Activated naive CD4-positive, alpha-beta T cell treated with anti-CD3 and anti-CD28 coated beads, Interleukin-2, amount 50 U/mL, for 72 hours (primary cell): ENCODE measurements at regions not wholly inside any gene's neighbourhood (a gene's known extent, or its start where the extent isn't known, plus 50 kb on each side); places are given as distances from the start of the nearest gene placed in this dataset.

Experiments used
- ATAC-seq, 2 donors: fragments of 150-1000 bp; cut with Tn5 transposase; 2 replicates each; pipeline ENCODE4 v1.10.0; 2021; ENCODE audit warnings: mild to moderate bottlenecking in 2 of 2, moderate library complexity in 2 of 2
- DNase-seq, 2 donors: peaks; one replicate each; pipeline ENCODE4 v3.0.0; 2021 to 2022; ENCODE audit warnings: low spot score in 2 of 2
- H3K27ac Mint-ChIP-seq, 2 donors: one replicate each; pipeline ENCODE4 v1.8.0; 2022; ENCODE audit warnings: mild to moderate bottlenecking in 2 of 2, mixed read lengths in 2 of 2
- H3K36me3 Mint-ChIP-seq, 2 donors: one replicate each; pipeline ENCODE4 v1.8.0; 2022; ENCODE audit warnings: mixed read lengths in 2 of 2
- H3K9me3 Mint-ChIP-seq, 2 donors: one replicate each; pipeline ENCODE4 v1.8.0; 2022; ENCODE audit warnings: mixed read lengths in 2 of 2

DNA sequence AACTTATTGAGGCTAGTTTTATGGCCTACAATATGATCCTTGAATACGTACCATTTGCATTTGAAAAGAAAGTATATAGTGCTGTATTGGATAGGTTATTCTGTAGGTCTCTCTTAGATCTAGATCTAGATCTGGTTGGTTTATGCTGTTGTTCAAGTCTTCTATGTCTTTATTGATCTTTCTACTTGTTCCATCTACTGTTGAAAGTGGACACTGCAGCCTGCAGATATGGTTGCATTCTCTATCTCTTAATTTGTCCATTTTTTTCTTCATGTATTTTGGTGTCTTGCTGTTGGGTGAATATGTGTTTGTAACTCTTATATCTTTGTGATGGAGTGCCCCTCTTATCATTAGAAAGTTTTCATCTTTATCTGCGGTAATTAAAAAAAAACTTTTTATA lies 139.4 kb upstream of the PCDH15 start:
- peaks cover 0 to 8% of the 10 kb centered on the region in 2 donors for H3K9me3 Mint-ChIP-seq
- no peak for ATAC-seq
- DNase-seq, result no peak
- no peak overlapping the region for H3K27ac Mint-ChIP-seq
- H3K36me3 Mint-ChIP-seq, result no peaks in the 10 kb centered on the region

DNA sequence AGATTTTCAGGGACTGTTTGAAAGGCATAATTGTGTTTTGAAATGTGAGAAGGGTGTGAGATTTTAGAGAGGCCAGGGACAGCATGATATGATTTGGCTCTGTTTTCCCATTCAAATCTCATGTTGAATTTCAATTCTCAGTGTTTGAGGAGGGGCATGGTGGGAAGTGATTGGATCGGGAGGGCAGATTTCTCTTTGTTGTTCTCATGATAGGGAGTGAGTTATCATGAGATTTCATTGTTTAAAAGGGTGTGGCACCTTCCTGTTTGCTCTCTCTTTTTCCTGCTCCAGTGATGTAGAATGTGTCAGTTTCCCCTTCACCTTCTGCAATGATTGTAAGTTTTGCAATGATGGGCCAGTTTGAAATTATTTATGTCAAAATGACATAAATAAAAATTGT lies 113.0 kb upstream of the PCDH15 start:
- no peak for DNase-seq
- H3K36me3 Mint-ChIP-seq, result peaks cover 0 to 6% of the 10 kb centered on the region in 2 donors
- ATAC-seq, result no peak
- H3K9me3 Mint-ChIP-seq, result peaks cover 17 to 30% of the 10 kb centered on the region in 2 donors
- H3K27ac Mint-ChIP-seq, result no peak overlapping the region

DNA sequence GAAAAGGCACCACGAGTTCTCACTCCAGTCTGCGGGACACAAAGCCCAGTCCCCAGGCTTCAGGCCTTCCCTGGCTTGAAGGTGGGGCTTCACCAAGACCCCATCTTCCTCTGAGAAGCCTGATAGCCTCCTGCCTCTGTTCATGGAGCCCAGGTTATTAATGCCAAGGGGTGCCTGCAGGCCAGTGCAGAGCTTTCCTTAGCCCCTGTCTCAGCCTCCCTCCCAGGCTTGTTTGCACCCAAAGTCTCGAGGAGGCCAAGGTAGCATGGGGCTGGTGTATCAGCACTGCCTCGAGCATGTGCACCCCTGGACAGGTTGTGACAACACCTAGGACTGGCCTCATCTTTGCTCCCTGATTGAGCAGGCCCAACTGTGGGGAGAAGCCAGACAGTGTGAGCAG lies 108.1 kb upstream of the PCDH15 start:
- DNase-seq, result no peak
- peaks cover 0 to 6% of the 10 kb centered on the region in 2 donors for H3K36me3 Mint-ChIP-seq
- no peak for ATAC-seq
- no peak overlapping the region for H3K27ac Mint-ChIP-seq
- peaks cover 12 to 20% of the 10 kb centered on the region in 2 donors for H3K9me3 Mint-ChIP-seq

DNA sequence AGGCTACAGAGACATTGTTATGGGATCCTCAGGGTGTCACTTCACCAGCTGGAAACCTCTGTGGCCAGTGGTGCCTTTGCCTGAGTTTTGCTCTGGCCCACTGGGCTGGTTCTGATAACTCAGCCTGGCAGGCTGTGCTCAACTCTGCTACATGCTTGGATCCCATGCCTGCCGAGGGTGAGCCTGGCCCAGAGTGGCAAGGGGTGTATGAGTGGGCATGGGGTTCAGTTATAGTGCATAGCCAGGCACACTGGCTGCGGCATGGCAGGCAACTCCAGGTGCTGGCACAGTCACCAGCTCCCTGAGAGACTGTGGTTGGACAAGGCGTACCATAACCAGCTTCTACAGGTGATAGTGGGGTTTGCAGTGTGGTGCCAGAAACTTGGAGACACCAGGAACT lies 107.0 kb upstream of the PCDH15 start:
- peaks cover 0 to 6% of the 10 kb centered on the region in 2 donors for H3K36me3 Mint-ChIP-seq
- DNase-seq (no peak), ATAC-seq (no peak)
- H3K27ac Mint-ChIP-seq, result no peak overlapping the region
- peaks cover 11 to 12% of the 10 kb centered on the region in 2 donors for H3K9me3 Mint-ChIP-seq

DNA sequence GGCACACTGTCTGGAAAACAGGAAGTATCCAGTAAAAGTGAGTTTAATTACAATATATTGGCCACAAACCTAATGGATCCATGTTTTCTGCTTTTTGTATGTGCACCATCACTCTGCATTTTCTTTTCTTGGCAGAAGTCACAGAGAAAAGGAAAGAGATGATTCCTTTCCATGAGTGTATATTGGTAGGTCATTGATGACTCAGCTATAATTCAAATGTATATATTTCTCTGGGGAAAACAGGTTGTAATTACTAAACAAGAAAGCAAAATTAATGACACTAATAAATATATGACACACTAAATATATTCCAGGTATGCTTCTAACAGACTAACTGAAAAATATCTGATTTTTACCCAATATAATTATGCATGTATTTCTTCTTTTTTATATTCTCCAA lies 105.9 kb upstream of the PCDH15 start:
- no peak for ATAC-seq
- Mint-ChIP-seq H3K36me3 (no peaks in the 10 kb centered on the region), H3K9me3 (peaks cover 8 to 14% of the 10 kb centered on the region in 2 donors), H3K27ac (no peak overlapping the region)
- no peak for DNase-seq

DNA sequence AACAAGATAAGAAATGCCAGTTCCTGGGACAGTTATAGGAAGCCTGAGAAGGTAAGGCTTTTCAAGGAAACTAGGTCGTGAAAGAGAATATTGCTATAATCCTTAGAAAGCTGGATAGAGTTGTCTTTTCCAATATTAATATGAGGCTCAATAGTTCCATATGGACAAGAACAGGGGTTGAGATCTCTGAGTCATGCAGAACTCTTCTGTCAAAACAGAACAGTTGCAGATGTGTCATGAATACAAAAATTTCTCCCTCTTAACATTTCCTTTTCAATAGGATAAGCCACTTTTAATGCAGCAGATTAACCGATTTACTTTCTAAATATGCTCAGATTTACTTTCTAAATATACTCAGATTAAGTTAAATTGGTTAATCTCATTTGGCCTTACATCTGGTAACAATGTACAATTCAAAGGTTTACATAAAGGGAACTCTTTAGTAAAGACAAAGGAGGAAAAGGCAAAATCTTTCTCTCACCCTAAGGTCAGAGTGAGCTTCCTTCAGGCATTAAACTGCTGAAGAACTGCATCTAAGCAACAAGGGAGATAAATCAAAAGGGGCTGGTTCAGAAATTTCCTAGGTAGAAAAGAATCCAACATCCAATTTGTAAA lies 104.7 kb upstream of the PCDH15 start:
- Mint-ChIP-seq H3K27ac (no peak overlapping the region), H3K9me3 (peaks cover 4 to 10% of the 10 kb centered on the region in 2 donors), H3K36me3 (no peaks in the 10 kb centered on the region)
- DNase-seq (no peak), ATAC-seq (no peak)

DNA sequence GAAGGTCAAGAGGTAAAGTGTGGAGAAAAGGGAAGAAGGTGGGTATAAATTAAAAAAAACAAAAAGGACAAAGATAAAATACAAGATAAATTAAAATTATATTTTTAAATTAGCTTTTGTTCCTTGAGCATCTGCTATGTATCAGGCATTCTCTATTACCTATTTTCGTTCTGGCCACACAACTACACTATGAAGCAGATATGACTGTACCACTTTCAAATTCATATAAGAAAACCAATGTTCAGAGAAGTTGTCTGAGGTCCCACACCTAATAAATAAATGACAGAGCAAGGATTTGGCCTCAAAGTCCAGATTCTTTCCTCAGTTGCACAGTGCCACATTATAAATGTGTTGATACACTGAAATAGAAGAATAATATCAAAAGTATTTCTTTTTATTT lies 103.8 kb upstream of the PCDH15 start:
- DNase-seq (no peak), ATAC-seq (no peak)
- Mint-ChIP-seq H3K27ac (no peak overlapping the region), H3K36me3 (no peaks in the 10 kb centered on the region), H3K9me3 (peaks cover 4 to 10% of the 10 kb centered on the region in 2 donors)

DNA sequence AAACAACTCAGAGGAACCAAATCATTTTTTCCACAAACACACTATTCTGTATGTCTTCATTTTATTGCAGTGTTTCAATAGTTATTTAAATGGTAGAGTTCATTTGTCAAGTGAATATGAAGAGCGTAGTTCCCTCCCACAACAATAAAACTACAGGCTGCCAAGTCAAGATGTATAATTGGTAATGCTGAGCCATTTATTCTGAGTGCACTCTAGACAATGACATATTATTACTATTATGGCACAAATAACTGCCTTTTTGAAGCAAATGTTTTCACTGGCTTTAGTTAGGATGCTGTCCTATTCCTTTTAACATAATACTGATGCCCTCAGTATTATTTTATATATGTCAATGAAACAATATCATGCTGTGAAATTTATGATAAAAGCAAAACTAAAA lies 102.7 kb upstream of the PCDH15 start:
- Mint-ChIP-seq H3K9me3 (peaks cover 4 to 10% of the 10 kb centered on the region in 2 donors), H3K36me3 (no peaks in the 10 kb centered on the region), H3K27ac (no peak overlapping the region)
- no peak for DNase-seq
- no peak for ATAC-seq

DNA sequence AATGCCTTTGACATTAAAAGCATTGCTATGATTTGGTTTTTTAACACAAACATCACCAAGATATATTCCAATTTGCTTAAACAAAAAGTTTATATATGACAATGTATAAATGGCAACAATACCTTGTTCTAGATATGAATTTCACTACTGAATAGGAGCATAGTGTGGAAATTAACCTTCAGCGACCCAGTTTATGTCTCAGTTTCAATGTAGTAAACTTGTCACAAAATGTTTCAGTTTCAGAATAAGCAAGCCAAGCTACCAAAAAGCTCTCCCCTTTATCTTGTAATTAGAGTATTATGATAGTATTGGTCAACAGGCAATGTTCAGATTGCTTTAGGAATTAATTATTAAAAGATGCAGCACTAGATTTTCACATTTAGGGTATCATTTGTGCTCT lies 99.6 kb upstream of the PCDH15 start:
- ATAC-seq (no peak), DNase-seq (no peak)
- H3K36me3 Mint-ChIP-seq, result no peaks in the 10 kb centered on the region
- H3K27ac Mint-ChIP-seq, result no peak overlapping the region
- H3K9me3 Mint-ChIP-seq, result peaks cover 4 to 10% of the 10 kb centered on the region in 2 donors

DNA sequence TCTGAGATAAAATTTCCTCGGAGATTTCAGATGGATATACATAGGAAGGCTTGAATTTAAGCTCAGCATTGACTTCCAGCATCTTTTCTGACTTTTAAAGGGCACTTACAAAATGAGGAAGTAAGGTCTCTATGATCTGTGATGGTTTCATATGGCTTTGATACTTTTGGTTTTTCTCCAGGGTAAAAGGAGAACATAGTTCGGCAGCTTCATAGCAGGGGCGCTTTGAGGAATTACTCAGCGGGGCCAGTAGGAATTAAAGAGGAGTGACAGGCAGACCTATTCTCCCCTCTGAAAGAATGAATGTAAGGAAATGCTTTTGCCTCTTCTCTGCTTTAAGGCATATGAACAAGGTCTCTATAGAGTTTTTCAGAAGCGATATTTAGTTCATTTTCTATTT lies 80.0 kb upstream of the PCDH15 start:
- peaks cover 3 to 5% of the 10 kb centered on the region in 2 donors for H3K9me3 Mint-ChIP-seq

DNA sequence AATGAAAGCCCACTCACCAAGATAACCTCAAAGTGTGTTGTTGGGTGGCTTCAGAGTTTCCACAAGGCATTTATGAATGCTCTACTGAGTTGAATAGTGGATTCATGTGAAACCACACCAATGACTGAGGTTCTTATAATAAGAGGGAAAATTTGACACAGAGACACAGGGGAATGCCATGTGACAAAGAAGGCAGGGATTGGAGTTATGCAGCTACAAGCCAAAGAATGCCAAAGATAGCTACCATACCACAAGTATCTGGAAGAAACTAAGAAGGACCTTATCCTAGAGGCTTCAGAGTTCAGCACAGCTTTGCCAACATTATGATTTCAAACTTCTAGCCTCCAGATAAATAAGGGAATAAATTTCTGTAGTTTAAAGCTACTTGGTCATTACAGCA lies 68.0 kb upstream of the PCDH15 start:
- ATAC-seq (no peak), DNase-seq (no peak)
- H3K27ac Mint-ChIP-seq, result no peak overlapping the region
- no peaks in the 10 kb centered on the region for H3K36me3 Mint-ChIP-seq
- peaks cover 6 to 7% of the 10 kb centered on the region in 2 donors for H3K9me3 Mint-ChIP-seq

More for the DNA sequence above, 80.0 kb upstream of the PCDH15 start:
- H3K36me3 Mint-ChIP-seq, result no peaks in the 10 kb centered on the region
- H3K27ac Mint-ChIP-seq, result no peak overlapping the region
- ATAC-seq, result no peak
- DNase-seq, result no peak

DNA sequence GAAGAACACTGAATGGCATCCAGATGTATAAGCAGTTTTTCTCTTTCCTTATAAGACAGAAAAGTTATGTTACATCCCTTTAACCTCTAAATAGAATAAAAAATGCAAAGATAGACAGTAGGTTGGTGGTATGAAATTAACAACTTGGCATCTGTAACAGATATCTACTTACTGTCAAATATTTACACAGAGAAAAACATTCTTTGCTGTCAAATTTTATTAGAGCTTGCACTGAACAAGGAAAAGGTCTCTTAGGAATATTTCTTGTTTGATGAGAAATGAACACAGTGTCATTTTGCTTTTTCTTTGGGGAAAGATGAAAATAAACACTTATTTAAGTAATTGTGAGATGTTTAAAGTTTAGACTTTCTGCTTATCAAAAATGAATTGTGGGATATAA lies 65.6 kb upstream of the PCDH15 start:
- ATAC-seq (no peak), DNase-seq (no peak)
- peaks cover 7 to 8% of the 10 kb centered on the region in 2 donors for H3K9me3 Mint-ChIP-seq
- no peak overlapping the region for H3K27ac Mint-ChIP-seq
- H3K36me3 Mint-ChIP-seq, result no peaks in the 10 kb centered on the region

DNA sequence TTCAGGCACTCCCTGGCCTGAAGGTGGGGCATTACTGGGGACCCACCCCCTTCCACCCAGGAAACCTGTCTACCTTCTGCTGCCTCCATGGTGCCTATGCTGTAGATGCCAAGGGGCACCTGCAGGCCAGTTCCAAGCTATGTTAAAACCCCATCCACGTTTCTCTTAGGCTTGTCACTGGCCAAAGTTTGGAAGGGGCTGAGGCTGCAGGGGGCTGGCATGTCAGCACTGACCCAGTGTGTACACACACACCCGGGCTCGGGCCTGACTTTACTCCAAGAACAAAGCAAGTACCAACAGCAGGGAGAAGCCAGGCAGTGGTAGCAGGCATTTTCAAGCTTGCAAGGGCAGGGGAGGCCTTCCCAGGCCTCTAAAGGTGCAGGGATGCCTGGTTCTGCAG lies 53.8 kb upstream of the PCDH15 start:
- ATAC-seq, result no peak
- H3K27ac Mint-ChIP-seq, result no peak overlapping the region
- no peaks in the 10 kb centered on the region for H3K36me3 Mint-ChIP-seq
- no peak for DNase-seq
- H3K9me3 Mint-ChIP-seq, result peaks cover 3 to 9% of the 10 kb centered on the region in 2 donors

DNA sequence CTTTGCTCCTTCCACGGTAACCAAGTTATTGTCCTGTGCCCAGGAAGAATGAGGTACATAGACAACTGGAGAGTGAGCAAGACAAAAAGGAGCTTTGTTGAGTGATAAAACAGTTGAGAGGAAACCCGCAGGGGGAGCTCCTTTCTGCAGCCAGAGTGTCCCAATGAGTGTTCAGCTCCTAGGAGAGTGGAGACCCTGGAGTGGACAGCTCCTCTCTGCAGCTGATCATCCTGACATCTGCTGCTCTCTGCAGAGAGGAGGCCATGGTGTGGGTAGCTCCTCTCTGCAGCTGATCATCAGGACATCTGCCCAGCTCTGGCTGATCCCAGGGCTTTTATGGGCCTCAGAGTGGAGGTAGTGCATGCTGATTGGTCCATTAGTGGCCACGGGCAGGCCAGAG lies 53.4 kb upstream of the PCDH15 start:
- DNase-seq, result no peak
- Mint-ChIP-seq H3K36me3 (no peaks in the 10 kb centered on the region), H3K9me3 (peaks cover 3 to 6% of the 10 kb centered on the region in 2 donors), H3K27ac (no peak overlapping the region)
- no peak for ATAC-seq

DNA sequence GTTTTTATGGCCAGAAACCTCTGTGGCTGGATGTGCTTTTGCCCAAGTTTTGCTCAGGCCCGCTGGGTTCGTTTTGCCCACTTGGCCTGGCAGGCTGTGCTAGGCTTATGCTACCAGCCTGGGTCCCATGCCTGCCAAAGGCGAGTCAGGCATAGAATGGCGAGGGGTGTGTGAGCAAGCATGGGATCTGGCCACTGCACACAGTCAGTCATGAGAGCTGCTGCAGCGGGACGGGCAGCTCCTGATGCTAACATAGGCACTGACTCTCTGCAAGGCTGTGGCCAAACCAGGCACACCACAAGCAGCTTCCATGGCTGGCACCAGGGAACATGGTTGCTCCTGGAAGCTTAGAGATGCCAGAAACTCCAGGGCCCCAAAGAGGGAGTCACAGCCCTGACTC lies 52.9 kb upstream of the PCDH15 start:
- peaks cover 3 to 4% of the 10 kb centered on the region in 2 donors for H3K9me3 Mint-ChIP-seq
- no peak for ATAC-seq
- H3K36me3 Mint-ChIP-seq, result no peaks in the 10 kb centered on the region
- H3K27ac Mint-ChIP-seq, result no peak overlapping the region
- DNase-seq, result no peak
